Chondrocyte (in vitro differentiated cells): ENCODE measurements at regions not wholly inside any gene's neighbourhood (a gene's known extent, or its start where the extent isn't known, plus 50 kb on each side); places are given as distances from the start of the nearest gene placed in this dataset.

ENCODE experiments used
- DNase-seq: peaks from one replicate; pipeline ENCODE4 v3.0.0; 2021; ENCODE audit warnings: mixed read lengths, low spot score
- H3K27ac Mint-ChIP-seq: one replicate; pipeline ENCODE4 v1.8.0; 2021; ENCODE audit warnings: mild to moderate bottlenecking, moderate library complexity, mixed read lengths; ENCODE audit not compliant: unreplicated experiment
- H3K27me3 Mint-ChIP-seq: 2 replicates; pipeline ENCODE4 v1.8.0; 2021; ENCODE audit warnings: low read depth, mixed read lengths
- H3K36me3 Mint-ChIP-seq: 2 replicates; pipeline ENCODE4 v1.8.0; 2021; ENCODE audit warnings: low read depth, mixed read lengths
- H3K4me1 Mint-ChIP-seq: 2 replicates; pipeline ENCODE4 v1.8.0; 2021; ENCODE audit warnings: low read depth, mild to moderate bottlenecking, mixed read lengths
- H3K4me3 Mint-ChIP-seq: one replicate; pipeline ENCODE4 v1.8.0; 2021; ENCODE audit warnings: mild to moderate bottlenecking, moderate library complexity, mixed read lengths; ENCODE audit not compliant: unreplicated experiment
- H3K9me3 Mint-ChIP-seq: 2 replicates; pipeline ENCODE4 v1.8.0; 2021; ENCODE audit warnings: low read depth, mixed read lengths
- CTCF ChIP-seq: fragments of 200-600 bp; sonication (generic); IDR thresholded peaks from 2 replicates; pipeline ENCODE4 v1.5.0; 2021; ENCODE audit warnings: antibody characterized with exemption, mild to moderate bottlenecking, moderate library complexity

DNA sequence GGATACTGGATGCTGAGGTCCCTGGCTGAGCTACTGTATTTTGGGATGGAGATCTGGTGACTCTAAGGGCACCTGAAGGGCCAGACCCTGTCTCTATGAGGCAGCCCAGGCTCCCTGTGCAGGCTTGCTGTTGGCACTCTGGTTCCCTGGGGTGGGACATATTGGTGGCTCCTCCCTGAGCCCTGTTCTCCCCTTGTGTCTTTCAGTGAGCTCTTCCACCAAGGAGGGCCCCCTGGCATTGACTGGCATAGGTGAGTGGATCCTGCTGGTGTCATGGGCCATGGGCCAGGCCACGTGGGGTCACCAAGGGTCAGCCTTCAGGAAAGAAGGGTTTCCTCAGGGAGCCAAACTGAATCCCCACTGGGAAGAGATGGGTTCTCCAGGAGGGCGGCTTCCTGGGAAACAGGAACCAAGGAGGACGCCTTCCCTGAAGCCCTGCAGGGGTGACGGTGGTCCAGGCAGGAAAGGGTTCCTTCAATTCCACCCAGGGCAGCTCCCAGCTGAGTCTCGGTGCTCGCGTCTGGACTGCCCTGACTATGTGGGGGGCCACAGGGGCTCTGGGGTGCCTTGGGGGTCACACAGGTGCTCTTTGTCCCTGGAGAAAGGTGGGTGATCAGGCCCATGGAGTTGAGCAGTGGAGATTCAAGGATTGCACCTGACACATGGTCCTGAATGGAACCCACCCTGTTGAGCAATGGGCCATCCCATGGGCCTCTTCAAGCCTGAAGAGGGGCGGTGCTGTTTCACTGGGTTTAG, 220.4 kb downstream of the SNRPN start:
- H3K9me3 Mint-ChIP-seq: peaks cover 45% of the 10 kb centered on the region
- H3K27me3 Mint-ChIP-seq: no peaks in the 10 kb centered on the region
- H3K36me3 Mint-ChIP-seq: peaks cover 2% of the 10 kb centered on the region
- no peak overlapping the region for H3K27ac Mint-ChIP-seq
- no peak overlapping the region for H3K4me3 Mint-ChIP-seq
- peak; percentile 65 for DNase-seq
- H3K4me1 Mint-ChIP-seq: no peaks in the 10 kb centered on the region
- TF ChIP-seq CTCF: no peak

DNA sequence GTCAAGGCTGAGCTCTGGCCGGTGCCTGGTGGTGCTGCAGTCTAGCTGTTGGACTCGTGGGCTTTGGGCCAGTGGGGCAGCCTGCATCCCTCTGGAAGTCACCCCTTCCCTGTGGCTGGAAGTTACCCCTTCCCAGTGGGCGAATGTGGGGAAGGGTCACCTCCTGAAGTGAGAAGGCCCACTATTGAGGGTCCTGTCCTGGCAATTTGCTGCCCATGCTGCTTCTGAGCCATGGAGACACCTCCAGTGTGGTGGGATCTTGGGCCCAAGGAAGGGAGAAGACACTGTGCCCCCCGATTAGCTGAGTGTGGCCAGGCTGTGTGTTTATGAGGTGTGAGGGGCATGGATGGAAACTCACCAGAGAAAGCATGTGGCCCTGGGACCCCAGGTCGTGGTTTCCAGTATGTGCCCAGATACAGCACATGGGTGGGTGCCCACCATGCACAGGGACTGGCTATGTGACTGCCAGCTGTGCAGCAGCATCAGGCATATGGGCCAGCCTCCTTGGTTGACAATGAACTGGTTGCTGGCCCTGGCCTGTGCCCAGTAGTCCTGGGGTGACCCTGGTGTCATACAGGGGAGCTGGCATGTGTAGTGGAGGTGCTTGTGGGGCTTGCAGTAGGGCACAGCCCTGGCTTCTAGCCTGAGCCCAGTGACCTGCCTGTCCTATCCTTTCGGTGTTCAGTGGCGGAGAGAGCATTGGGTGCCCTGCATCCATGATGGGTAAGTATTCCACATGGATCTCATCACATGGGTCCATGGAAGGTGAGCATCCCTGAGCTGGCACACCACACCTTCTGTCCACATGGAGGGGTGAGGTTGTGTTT, 221.2 kb downstream of the SNRPN start:
- DNase-seq: peak; percentile 73
- no peaks in the 10 kb centered on the region for H3K27me3 Mint-ChIP-seq
- H3K4me1 Mint-ChIP-seq: no peaks in the 10 kb centered on the region
- H3K4me3 Mint-ChIP-seq: no peak overlapping the region
- peaks cover 46% of the 10 kb centered on the region for H3K9me3 Mint-ChIP-seq
- no peak for TF ChIP-seq CTCF
- no peak overlapping the region for H3K27ac Mint-ChIP-seq
- H3K36me3 Mint-ChIP-seq: peaks cover 2% of the 10 kb centered on the region

GRCh38 chr15:25176616-25176923, 221.8 kb downstream of the SNRPN start:
- Mint-ChIP-seq H3K9me3 (peaks cover 46% of the 10 kb centered on the region), H3K4me1 (no peaks in the 10 kb centered on the region), H3K27ac (no peak overlapping the region), H3K4me3 (no peak overlapping the region), H3K27me3 (no peaks in the 10 kb centered on the region), H3K36me3 (peaks cover 2% of the 10 kb centered on the region)
- TF ChIP-seq CTCF: no peak
- DNase-seq: peak; percentile 66

DNA sequence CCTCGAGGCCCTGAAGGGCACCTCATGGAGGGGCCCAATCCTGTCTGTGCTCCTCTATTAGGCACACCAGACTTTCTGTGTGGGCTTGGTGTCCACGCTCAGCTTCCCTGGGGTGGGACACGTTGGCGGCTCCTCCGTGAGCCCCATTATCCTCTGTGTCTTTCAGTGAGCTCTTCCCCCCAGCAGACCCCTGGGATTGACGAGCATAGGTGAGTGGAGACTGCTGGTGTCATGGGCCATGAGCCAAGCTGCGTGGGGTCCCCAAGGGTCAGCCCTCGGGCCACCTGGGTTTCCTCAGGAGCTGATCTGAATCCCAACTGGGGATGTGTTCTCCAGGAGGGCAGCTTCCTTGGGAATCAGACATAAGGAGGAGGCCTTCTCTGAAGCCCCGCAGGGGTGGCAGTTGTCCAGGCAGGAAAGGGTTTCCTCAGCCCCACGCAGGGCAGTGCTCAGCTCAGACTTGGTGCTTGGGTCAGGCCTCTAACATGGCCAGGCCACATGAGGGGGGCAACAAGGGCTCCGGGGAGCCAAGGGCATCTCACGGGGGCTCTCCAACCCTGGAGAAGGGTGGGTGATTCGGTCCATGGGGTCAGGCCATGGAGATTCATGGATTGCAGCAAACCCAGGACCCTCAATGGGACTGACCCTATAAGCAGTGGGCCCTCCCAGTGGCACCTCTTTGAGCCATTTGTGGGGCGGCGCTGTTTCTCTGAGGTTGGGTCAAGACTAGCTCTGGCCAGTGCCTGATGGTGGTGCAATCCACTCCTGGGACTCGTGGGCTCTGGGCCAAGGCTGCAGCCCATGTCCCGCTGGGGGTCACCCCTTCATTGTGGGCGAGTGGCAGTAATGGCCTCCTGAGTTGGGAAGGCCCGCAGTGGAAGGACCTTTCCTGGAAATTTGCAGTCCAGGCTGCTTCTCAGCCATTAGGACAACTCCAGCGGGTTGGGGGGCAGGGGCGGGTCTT, 222.5 kb downstream of the SNRPN start:
- Mint-ChIP-seq H3K27ac (no peak overlapping the region), H3K9me3 (peaks cover 45% of the 10 kb centered on the region), H3K4me1 (no peaks in the 10 kb centered on the region), H3K4me3 (no peak overlapping the region), H3K36me3 (peaks cover 2% of the 10 kb centered on the region), H3K27me3 (no peaks in the 10 kb centered on the region)
- no peak for TF ChIP-seq CTCF
- peak; percentile 59 for DNase-seq
